CD1c-positive myeloid dendritic cell (primary cell): ENCODE measurements at regions not wholly inside any gene's neighbourhood (a gene's known extent, or its start where the extent isn't known, plus 50 kb on each side); places are given as distances from the start of the nearest gene placed in this dataset.
"Not testable (repeated sequence)": the region's sequence is repeated elsewhere in the genome, so short reads cannot be mapped to it uniquely, and the experiment has no call there.

Experiments
- DNase-seq: peaks from one replicate; pipeline ENCODE4 v3.0.0-alpha.2; 2016; ENCODE audit errors: extremely low spot score

DNA sequence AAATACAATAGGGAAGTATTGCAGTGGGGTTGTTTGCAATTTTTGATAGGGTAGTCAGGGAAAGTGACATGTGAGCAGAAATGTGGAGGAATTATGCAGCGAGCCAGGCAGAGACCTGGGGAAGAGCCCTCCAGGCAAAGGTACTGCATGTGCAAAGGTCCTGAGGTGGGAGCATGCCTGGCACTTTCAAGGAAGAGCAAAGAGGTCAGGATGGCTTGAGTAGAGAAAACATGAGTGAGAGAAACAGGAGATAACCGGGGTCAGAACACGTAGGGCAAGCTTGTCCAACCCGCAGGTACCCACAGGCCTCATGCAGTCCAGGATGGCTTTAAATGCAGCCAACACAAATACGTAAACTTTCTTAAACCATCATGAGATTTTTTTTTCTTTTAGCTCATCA, 71.0 kb downstream of the COQ2 start:
- DNase-seq = no peak

GRCh38 chr4:83212041-83212851, 72.4 kb downstream of the COQ2 start:
- DNase-seq = peak; percentile 51

DNA sequence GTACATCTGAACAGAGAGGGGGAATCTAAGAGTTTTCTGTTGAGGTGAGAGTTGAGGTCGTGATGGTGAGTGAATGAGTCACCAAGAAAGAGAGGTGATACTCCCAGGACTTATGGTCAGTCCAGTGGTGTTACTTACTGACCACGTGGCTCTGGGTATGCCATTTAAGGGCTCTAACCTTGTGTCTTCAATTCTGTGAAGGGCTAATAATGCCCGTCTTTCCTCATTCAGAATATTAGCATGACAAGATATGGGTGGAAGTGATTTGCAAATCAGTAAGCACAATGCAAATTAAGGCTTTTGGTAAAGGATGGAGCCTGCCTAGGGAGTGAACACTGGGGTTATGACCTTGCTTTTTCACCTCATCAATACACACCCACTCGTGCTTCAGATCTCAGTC, 75.2 kb downstream of the COQ2 start:
- no peak for DNase-seq

GRCh38 chr4:83208371-83209365, 75.9 kb downstream of the COQ2 start:
- no peak for DNase-seq

- DNase-seq = no peak
Observed at GRCh38 chr4:83207497-83208101, 77.0 kb downstream of the COQ2 start.

DNA sequence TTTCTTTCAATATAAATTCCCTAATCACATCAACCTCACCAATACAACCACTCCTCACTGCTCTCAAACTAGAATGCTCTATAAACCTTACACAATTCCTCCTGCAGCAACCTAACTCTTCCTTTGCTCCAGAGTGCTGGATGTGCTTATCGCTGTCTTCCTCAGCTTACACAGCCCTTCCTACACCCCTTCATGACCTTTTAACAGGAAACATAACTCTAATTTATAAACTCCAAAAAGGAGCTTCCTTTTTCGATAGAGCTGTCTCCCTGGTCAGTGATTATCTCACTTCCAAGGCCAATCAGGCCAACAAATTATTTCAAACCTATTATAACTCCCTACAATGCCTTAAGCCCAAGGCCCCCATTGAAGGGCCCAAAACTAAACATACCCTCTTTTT, 78.8 kb downstream of the COQ2 start:
- DNase-seq = no peak

- DNase-seq = no peak
Observed at GRCh38 chr4:83204731-83205130, 79.9 kb downstream of the COQ2 start.

DNA sequence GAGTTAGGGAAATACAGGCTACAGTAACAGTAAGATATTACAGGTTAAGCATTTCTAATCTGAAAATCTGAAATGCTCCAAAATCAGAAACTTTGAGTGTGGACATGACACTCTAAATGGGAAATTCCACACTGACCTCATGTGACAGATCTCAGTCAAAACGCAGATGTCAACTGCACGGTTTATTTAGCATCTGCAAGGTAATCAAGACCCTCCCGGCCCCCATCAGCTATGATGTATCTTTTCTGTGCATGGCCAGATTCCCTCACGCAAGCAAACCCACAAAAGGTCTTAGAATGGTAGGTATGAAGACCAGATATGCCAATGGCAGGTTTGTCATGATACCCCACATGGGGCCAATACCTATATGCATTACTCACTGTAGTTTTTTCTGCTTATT, 82.8 kb downstream of the COQ2 start:
- DNase-seq = no peak

DNA sequence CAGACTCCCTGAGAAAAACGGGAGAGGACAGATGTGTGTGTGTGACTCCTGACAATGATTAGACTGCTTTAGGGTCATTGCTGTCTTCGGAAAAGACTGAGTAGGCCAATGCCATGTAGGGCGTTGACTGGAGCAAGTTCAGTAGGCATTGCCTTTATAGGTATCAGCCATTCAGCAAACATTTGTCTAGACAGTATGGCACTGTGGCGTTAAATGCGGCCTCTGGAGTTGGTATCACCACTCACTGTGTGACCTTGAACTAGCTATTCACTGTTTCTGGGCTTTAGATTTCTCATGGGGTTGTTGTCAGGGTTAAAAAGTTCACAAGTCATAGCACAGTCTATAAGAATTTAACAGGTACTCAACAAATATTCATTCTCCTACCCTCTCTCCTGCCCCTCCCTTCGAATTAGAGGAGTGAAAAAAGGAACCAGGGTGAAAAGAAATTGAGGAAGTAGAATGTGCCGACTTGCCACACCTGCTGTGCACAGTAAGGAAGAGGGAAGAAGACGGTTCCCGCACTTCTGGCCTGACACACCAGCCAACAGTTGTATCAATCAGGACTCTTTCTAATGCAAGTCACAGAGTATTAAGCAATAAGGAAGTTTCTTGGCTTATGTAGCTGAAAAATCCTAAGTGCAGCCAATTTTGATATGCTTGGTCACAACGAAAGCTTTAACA, 83.2 kb upstream of the PLAC8 start:
- peak; percentile 67 for DNase-seq

- no peak for DNase-seq
Observed at GRCh38 chr4:83196921-83197320, 82.4 kb upstream of the PLAC8 start.

GRCh38 chr4:83195269-83195668, 80.7 kb upstream of the PLAC8 start:
- no peak for DNase-seq

GRCh38 chr4:83194588-83194987, 80.1 kb upstream of the PLAC8 start:
- DNase-seq = not testable (repeated sequence)

- DNase-seq = no peak
Observed at GRCh38 chr4:83192634-83193033, 78.1 kb upstream of the PLAC8 start.

- DNase-seq = no peak
Observed at GRCh38 chr4:83191026-83191425, 76.5 kb upstream of the PLAC8 start.

DNA sequence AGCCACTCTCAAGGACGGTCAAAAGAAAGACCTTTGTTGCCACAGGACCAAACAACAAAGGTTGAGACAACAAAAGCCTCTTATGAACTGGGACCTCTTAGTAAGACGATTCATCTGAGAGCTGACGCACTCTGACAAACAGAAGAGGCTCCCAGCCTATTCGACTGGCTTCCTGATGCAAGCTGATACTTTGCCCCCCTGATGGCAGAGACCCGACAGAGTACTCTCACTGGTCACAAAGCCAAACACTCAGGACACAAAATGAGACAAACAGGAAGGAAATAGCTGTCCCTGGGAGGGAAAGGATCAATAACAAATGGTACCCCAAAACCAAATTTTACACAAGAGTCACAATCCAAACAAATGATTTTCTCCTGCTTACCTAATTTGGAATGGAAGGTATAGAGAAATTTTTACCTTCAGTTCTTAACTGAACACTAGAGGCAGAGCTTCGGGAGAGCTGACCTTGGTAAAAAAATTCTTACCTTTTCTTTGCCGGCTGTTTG, 75.2 kb upstream of the PLAC8 start:
- no peak for DNase-seq

- no peak for DNase-seq
Observed at GRCh38 chr4:83180431-83180968, 66.0 kb upstream of the PLAC8 start.

GRCh38 chr4:83179205-83179604, 64.7 kb upstream of the PLAC8 start:
- no peak for DNase-seq

DNA sequence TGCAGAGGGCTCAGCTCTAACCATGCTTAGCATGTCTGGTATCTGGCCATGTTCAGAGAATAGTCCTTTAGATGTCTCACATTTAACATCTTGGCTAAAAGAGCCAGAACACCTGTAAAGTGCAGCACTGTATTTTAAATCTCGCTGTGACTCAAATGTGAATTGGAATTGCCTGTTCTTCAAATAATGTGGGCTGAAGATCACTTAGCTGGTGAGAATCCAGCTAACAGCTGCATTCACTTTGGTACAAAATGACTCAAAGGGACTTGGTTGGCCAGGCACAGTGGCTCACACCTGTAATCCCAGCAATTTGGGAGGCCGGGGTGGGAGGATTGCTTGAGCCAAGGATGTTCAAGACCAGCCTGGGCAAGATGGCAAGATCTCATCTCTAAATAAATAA, 63.5 kb upstream of the PLAC8 start:
- no peak for DNase-seq

DNA sequence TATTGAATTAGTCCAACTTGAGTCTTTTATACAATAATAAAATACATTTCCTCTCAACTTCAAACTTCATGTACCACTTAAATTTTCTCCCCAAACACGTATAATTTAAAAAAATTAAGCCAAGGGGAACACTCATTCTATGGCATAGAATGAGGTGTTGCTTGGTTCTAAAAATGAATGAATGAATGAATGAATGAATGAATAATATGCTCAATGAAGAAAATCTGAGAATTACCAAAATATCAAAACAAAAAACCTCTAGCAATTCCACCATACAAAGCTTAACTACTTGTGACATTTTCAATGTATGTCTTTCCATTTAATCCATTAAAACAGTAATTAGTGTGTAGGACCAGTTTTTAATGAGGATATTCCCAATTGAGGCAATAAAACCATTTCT, 62.7 kb upstream of the PLAC8 start:
- no peak for DNase-seq

DNA sequence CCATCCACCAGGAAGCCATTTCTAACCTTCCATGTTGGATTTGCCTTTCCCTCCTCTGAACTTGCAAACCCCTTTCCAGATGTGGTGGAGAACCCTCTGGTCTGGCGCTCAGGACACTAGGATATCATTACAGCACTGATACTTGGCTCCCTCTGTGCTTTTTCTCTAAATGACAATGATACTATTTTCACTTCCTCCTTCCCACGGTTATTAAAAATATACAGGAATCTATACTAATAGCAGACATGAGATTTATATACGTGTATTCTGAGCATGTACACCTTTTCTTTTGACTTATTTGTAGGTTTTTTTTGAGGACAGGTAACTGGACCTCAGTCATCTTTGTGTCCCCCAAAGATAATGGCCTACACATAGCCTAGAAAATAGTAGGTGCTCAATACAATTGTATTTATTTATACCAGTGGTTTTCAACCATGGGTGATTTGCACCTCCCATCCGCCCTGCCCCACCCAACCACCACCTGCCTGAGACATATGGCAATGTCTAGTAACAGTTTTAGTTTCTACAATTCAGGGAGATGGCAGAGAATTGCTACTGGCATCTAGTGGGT, 60.4 kb upstream of the PLAC8 start:
- peak; percentile 71 for DNase-seq

- DNase-seq = peak; percentile 60
Observed at GRCh38 chr4:83172371-83172770, 57.8 kb upstream of the PLAC8 start.
